RWPE2 (cell line): ENCODE measurements at regions not wholly inside any gene's neighbourhood (a gene's known extent, or its start where the extent isn't known, plus 50 kb on each side); places are given as distances from the start of the nearest gene placed in this dataset.

Source experiments
- ATAC-seq: fragments of 200-7000 bp; cut with Tn5 transposase; 3 replicates; pipeline ENCODE4 v1.9.1; 2021; ENCODE audit warnings: low read depth
- DNase-seq: peaks from one replicate; pipeline ENCODE4 v3.0.0-alpha.2; 2020; ENCODE audit warnings: low spot score
- H3K27ac ChIP-seq: fragments of 450-650 bp; 2 replicates; pipeline ENCODE4 v1.5.1; 2017; ENCODE audit warnings: mild to moderate bottlenecking; ENCODE audit not compliant: poor library complexity, severe bottlenecking
- H3K27me3 ChIP-seq: fragments of 250-450 bp; sonication (Bioruptor Pico); 2 replicates; pipeline ENCODE4 v1.5.1; 2021; ENCODE audit warnings: mild to moderate bottlenecking, moderate library complexity; ENCODE audit not compliant: insufficient read depth, poor library complexity, severe bottlenecking
- H3K36me3 ChIP-seq: fragments of 250-450 bp; sonication (Bioruptor Pico); 2 replicates; pipeline ENCODE4 v1.5.1; 2020; ENCODE audit warnings: low read depth, mild to moderate bottlenecking, moderate library complexity
- H3K4me1 ChIP-seq: fragments of 250-450 bp; sonication (Bioruptor Pico); 2 replicates; pipeline ENCODE4 v1.5.1; 2021; ENCODE audit warnings: mild to moderate bottlenecking, moderate library complexity; ENCODE audit not compliant: insufficient read depth, poor library complexity, severe bottlenecking
- H3K4me3 ChIP-seq: fragments of 250-450 bp; sonication (Bioruptor Pico); 2 replicates; pipeline ENCODE4 v1.5.1; 2021; ENCODE audit warnings: mild to moderate bottlenecking, moderate library complexity; ENCODE audit not compliant: severe bottlenecking
- H3K9me3 ChIP-seq: fragments of 250-450 bp; sonication (Bioruptor Pico); 2 replicates; pipeline ENCODE4 v1.5.1; 2021; ENCODE audit warnings: mild to moderate bottlenecking, moderate library complexity; ENCODE audit not compliant: severe bottlenecking
- TF ChIP-seq, protein P1 (sequence below): fragments of 450-650 bp; IDR thresholded peaks from one replicate; pipeline ENCODE4 v1.5.1; 2017; ENCODE audit warnings: mild to moderate bottlenecking, moderate library complexity; ENCODE audit not compliant: poor library complexity, severe bottlenecking

DNA sequence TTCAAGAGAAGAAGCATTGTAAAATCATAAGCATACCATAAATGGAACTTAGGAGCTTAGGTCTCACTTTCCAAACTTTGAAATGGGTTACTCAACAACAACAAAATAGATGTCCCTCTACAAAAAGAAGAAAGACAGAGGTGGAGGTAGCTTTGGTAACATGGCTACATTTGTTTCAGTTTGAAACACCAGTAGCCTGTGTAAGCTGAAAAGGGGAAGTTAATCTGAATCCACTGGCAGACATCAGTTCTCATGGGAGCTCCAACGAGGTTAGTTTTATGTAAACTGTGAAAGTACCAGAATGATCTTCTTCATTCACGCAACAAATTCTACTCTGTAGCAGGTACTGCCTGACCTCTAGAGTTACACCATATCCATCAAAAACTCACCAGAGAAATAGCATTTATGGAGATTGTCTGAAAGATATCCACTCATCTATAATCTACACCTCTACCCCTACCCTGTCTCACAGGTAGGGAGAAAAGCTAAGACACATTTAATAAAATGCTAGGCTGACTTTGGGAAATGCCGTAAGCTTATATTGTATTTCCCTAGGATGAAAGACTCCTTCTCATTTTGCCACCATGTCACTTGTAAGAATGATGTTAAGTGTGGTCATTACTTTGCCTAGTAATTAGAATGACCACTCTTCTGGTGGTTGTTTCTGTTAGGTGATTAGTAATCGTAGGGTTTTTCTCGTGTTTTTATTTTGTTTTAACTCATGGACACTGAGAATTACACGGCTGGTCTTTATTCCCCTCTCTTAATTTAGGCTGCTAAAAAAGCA lies 224.1 kb downstream of the ASCL1 start:
- no peak overlapping the region for H3K4me3 ChIP-seq
- no peaks in the 10 kb centered on the region for H3K9me3 ChIP-seq
- DNase-seq = no peak
- TF ChIP-seq, protein P1, sequence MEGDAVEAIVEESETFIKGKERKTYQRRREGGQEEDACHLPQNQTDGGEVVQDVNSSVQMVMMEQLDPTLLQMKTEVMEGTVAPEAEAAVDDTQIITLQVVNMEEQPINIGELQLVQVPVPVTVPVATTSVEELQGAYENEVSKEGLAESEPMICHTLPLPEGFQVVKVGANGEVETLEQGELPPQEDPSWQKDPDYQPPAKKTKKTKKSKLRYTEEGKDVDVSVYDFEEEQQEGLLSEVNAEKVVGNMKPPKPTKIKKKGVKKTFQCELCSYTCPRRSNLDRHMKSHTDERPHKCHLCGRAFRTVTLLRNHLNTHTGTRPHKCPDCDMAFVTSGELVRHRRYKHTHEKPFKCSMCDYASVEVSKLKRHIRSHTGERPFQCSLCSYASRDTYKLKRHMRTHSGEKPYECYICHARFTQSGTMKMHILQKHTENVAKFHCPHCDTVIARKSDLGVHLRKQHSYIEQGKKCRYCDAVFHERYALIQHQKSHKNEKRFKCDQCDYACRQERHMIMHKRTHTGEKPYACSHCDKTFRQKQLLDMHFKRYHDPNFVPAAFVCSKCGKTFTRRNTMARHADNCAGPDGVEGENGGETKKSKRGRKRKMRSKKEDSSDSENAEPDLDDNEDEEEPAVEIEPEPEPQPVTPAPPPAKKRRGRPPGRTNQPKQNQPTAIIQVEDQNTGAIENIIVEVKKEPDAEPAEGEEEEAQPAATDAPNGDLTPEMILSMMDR = no peak
- H3K27ac ChIP-seq = no peak overlapping the region
- no peaks in the 10 kb centered on the region for H3K36me3 ChIP-seq
- no peak for ATAC-seq
- H3K27me3 ChIP-seq = no peaks in the 10 kb centered on the region
- no peaks in the 10 kb centered on the region for H3K4me1 ChIP-seq

DNA sequence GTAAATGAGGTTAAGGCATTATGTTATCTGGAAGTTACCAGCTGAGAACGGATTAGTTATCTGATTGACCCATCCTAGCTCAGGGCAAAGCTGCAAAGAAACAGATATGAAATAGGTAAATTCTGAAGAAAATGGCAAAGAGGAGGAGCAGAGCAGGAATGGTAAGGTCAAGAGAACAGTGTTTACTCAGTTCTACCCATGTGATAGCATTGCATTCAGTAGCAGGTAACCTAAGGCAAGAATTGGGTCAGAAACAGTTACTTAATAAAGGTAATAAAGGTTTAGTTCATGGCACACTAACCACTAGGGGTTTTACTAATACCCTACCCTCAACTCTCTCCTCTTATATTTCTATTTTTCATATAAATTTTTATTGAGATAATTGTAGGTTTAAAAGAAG lies 224.8 kb downstream of the ASCL1 start:
- TF ChIP-seq, protein P1 = no peak
- H3K36me3 ChIP-seq = no peaks in the 10 kb centered on the region
- no peak for DNase-seq
- H3K27me3 ChIP-seq = no peaks in the 10 kb centered on the region
- H3K27ac ChIP-seq = no peak overlapping the region
- H3K4me3 ChIP-seq = no peak overlapping the region
- no peaks in the 10 kb centered on the region for H3K9me3 ChIP-seq
- no peak for ATAC-seq
- H3K4me1 ChIP-seq = no peaks in the 10 kb centered on the region

DNA sequence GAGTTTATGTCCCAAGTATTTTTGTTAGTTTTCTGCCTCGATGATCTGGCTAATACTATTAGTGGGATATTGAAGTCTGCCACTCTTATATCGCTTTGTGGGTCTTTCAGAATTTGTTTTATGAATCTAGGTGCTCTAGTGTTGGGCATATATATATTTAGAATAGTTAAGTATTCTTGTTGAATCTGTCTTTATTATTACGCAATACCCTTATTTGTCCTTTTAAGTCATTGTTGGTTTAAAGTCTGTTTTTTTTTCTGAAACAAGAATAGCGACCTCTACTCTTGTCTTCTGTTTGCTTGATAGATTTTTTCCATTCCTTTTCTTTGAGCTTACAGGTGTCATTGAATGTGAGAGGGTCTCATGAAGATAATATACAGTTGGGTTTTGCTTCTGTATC lies 239.0 kb downstream of the ASCL1 start:
- H3K27me3 ChIP-seq = no peaks in the 10 kb centered on the region
- TF ChIP-seq, protein P1 = no peak
- no peak for DNase-seq

DNA sequence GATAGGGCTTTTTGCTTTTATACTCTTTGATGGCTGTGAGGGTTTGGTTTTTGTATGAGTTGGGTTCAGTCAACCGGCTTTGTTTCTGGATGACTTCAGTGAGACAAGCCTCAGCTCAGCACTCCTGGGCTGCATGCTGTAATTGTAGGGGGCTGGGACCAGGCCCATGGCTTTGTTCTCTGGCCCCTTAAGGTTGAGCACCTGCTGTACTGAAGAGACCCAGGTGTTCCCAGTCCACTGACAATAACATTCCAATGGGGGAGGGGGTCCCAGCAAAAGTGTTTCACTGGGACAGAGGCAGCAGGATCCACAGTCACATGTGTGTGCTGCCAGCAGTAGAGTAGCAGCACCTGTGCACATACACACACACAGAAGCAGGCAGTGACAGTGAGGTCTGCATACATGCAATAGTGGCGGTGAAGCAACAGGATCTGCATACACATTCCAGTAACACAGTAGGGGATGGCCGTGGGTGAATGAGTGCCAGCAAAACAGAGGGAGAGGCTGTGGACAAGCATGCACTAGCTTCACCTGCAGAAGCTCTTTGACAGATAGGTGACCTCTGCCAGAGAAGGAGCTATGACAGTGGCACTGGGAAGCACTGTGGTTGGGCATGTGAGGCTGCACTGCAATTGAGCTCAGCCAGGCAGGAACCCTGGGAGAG lies 240.4 kb downstream of the ASCL1 start:
- Histone ChIP-seq H3K4me1 (no peaks in the 10 kb centered on the region), H3K4me3 (no peak overlapping the region), H3K27ac (no peak overlapping the region), H3K36me3 (no peaks in the 10 kb centered on the region), H3K9me3 (no peaks in the 10 kb centered on the region), H3K27me3 (no peaks in the 10 kb centered on the region)
- TF ChIP-seq, protein P1 = no peak
- DNase-seq (no peak), ATAC-seq (no peak)

More for the DNA sequence above, 239.0 kb downstream of the ASCL1 start:
- H3K4me3 ChIP-seq = no peak overlapping the region
- no peaks in the 10 kb centered on the region for H3K36me3 ChIP-seq
- no peak for ATAC-seq
- H3K4me1 ChIP-seq = no peaks in the 10 kb centered on the region
- no peaks in the 10 kb centered on the region for H3K9me3 ChIP-seq
- H3K27ac ChIP-seq = no peak overlapping the region

DNA sequence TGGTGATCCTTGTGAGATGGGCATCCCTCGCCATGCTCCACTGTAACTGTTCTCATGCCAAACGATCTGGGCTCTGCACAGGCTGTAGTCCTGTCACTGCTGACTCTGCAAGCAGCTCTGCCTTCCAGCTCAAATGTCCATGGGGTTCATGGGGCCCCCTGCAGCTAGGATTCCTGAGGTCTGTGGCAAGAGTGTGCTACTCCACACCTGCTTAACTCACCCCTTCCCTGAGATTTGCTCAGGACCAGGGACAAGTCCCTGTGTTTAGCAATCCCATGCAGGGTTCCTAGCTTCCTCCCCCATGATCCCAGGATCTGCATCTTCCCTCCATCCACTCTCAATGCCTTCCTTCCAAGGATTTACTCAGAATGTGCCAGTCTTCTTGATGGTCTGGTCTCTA lies 241.0 kb downstream of the ASCL1 start:
- H3K4me3 ChIP-seq = no peak overlapping the region
- ATAC-seq = no peak
- H3K9me3 ChIP-seq = no peaks in the 10 kb centered on the region

More for the DNA sequence above, 241.0 kb downstream of the ASCL1 start:
- H3K36me3 ChIP-seq = no peaks in the 10 kb centered on the region
- DNase-seq = no peak
- TF ChIP-seq, protein P1 = no peak
- H3K4me1 ChIP-seq = no peaks in the 10 kb centered on the region
- no peaks in the 10 kb centered on the region for H3K27me3 ChIP-seq
- no peak overlapping the region for H3K27ac ChIP-seq
